Colonic mucosa (tissue), 4 donors: ENCODE measurements at regions not wholly inside any gene's neighbourhood (a gene's known extent, or its start where the extent isn't known, plus 50 kb on each side); places are given as distances from the start of the nearest gene placed in this dataset.

Source experiments
- DNase-seq: peaks from one replicate; pipeline ENCODE4 v3.0.0-alpha.2; 2020
- H3K27ac ChIP-seq: fragments of 200-600 bp; one replicate; pipeline ENCODE4 v1.8.0; 2021
- H3K27me3 ChIP-seq: fragments of 200-600 bp; one replicate; pipeline ENCODE4 v1.8.0; 2021
- H3K36me3 ChIP-seq: fragments of 200-600 bp; one replicate; pipeline ENCODE4 v1.8.0; 2021
- H3K4me1 ChIP-seq: fragments of 200-600 bp; one replicate; pipeline ENCODE4 v1.8.0; 2021; ENCODE audit warnings: mild to moderate bottlenecking
- H3K4me3 ChIP-seq: fragments of 200-600 bp; one replicate; pipeline ENCODE4 v1.8.0; 2021
- H3K9ac ChIP-seq, 2 donors: one replicate each; pipeline ENCODE4 v1.7.0; 2013; ENCODE audit warnings: control low read depth in 2 of 2, low read depth in 2 of 2, low read length in 2 of 2
- H3K9me3 ChIP-seq: fragments of 200-600 bp; one replicate; pipeline ENCODE4 v1.8.0; 2021
- intact Hi-C: fragments of 100-400 bp; cut with DNase I; formaldehyde crosslinking; loops from one replicate; pipeline ENCODE4 v1.14.1; 2022
- TF ChIP-seq, protein P1 (sequence below): fragments of 200-600 bp; IDR thresholded peaks from one replicate; pipeline ENCODE4 v1.8.0; 2022; ENCODE audit warnings: antibody characterized with exemption, mild to moderate bottlenecking
- donor health status: healthy.
- donor health status: DM: no; HTN: no; CAD: no.
- donor health status: DM: no; HTN: no; CAD: no.

DNA sequence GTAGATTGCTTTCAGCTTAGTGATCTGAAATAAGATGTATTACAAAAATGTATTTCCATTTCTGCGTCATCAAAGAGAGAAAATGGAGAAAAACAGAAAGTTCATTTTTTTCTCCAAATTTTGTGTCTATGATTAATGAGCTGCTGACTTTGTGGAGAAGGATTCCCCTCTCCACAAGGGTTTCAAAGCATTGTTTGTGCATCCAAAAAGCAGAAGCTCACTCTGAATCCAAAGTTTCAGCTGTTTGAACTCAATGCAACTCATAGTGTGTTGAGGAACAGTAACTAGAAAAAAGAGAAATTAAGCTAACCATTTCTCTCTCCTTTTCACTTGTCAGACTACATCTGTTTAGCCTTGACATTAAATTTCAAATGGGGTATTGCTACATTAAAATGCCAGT lies 62.9 kb upstream of the SLC7A11 start:
- no peak overlapping the region for H3K4me3 ChIP-seq
- H3K9ac ChIP-seq, result no peak overlapping the region
- H3K4me1 ChIP-seq, result no peaks in the 10 kb centered on the region
- DNase-seq, result no peak
- no peaks in the 10 kb centered on the region for H3K36me3 ChIP-seq
- no peaks in the 10 kb centered on the region for H3K9me3 ChIP-seq
- intact Hi-C loops, result no loop called here
- H3K27me3 ChIP-seq, result no peaks in the 10 kb centered on the region
- TF ChIP-seq, protein P1, sequence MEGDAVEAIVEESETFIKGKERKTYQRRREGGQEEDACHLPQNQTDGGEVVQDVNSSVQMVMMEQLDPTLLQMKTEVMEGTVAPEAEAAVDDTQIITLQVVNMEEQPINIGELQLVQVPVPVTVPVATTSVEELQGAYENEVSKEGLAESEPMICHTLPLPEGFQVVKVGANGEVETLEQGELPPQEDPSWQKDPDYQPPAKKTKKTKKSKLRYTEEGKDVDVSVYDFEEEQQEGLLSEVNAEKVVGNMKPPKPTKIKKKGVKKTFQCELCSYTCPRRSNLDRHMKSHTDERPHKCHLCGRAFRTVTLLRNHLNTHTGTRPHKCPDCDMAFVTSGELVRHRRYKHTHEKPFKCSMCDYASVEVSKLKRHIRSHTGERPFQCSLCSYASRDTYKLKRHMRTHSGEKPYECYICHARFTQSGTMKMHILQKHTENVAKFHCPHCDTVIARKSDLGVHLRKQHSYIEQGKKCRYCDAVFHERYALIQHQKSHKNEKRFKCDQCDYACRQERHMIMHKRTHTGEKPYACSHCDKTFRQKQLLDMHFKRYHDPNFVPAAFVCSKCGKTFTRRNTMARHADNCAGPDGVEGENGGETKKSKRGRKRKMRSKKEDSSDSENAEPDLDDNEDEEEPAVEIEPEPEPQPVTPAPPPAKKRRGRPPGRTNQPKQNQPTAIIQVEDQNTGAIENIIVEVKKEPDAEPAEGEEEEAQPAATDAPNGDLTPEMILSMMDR, result no peak
- no peak overlapping the region for H3K27ac ChIP-seq

DNA sequence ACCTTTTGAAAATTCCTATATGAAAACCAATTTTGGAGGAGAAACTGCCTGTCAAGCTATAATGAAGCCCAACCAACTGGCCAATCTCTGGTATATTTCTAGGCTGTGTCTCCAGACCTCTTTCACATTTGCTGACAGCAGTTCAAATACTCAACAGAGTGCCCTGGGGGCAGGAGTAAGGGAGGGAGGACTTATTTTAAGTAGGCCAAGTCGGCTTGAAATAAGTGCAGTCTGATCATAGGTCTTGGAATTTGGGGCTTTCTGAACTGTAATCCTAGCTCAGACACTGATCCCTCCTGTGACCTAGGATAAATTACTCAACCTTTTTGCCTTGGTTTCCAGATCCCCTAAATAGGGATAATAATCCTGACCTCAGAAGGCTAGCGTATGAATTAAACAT lies 59.4 kb upstream of the SLC7A11 start:
- Histone ChIP-seq H3K4me3 (no peak overlapping the region), H3K27me3 (no peaks in the 10 kb centered on the region), H3K4me1 (no peaks in the 10 kb centered on the region), H3K9ac (no peak overlapping the region), H3K27ac (no peak overlapping the region), H3K36me3 (no peaks in the 10 kb centered on the region), H3K9me3 (no peaks in the 10 kb centered on the region)
- intact Hi-C loops, result no loop called here
- TF ChIP-seq, protein P1, result no peak
- no peak for DNase-seq

DNA sequence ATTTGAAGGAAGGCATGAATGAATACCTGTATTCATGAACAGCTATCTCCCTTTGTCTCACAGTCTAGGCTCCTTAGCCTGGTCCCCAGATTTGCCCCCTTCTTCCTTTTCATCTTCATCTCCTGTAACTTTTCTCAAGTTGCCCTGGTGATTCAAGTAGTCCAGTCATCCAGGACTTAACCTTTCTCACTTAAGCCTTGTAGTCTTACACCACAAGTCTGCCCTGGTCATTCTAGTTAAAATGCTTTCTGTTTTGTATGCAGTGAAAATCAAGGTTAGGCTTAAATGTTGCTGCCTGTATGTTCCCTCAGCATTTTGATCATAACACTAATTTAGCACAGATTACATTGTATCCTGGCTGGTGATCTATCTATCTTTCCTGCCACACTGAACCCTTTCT lies 58.5 kb upstream of the SLC7A11 start:
- intact Hi-C loops, result no loop called here
- Histone ChIP-seq H3K27me3 (no peaks in the 10 kb centered on the region), H3K9ac (no peak overlapping the region), H3K27ac (no peak overlapping the region), H3K36me3 (no peaks in the 10 kb centered on the region), H3K4me3 (no peak overlapping the region), H3K9me3 (no peaks in the 10 kb centered on the region), H3K4me1 (no peaks in the 10 kb centered on the region)
- TF ChIP-seq, protein P1, result no peak
- no peak for DNase-seq

DNA sequence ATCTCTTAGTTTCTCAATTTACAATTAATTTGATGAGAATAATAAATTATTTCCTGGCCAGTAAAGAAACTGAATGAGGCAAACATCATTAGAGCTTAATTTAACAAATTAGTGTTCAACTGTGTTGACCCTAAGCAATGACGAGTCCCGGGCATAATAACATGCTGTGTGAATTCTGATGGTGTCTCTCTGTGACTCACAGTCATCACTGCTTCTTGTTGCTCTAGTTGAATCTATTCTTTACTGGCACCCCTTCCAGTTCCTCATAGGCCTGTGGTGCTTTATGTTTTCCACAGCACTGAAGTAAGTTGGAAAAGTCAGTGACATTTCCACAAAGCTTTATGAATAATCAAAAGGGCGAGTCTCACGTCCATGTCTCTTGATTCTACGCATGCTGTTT lies 57.7 kb upstream of the SLC7A11 start:
- no peaks in the 10 kb centered on the region for H3K9me3 ChIP-seq
- no peak overlapping the region for H3K27ac ChIP-seq
- no peaks in the 10 kb centered on the region for H3K27me3 ChIP-seq
- TF ChIP-seq, protein P1, result no peak
- DNase-seq, result no peak
- no peak overlapping the region for H3K9ac ChIP-seq
- no peaks in the 10 kb centered on the region for H3K4me1 ChIP-seq
- no peaks in the 10 kb centered on the region for H3K36me3 ChIP-seq
- intact Hi-C loops, result no loop called here
- H3K4me3 ChIP-seq, result no peak overlapping the region

DNA sequence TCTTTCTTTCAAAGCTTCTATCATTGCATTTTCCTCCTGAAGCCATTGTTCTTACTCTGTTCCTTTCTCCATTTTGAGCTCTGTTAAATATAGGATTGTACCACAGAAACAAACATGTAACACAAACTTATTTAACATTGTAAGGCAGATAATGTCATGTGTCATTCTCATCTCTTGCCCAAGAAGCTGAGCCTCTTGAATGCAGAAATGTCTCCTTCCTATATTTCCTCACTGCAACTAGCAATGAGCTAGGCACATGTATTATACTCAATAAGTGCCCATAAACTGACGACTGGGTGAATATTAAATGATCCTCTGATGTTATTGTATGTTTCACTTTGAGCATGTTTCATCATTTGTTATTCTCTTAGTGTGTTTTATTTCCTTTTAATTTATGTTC lies 56.7 kb upstream of the SLC7A11 start:
- TF ChIP-seq, protein P1, result no peak
- no peak overlapping the region for H3K27ac ChIP-seq
- H3K36me3 ChIP-seq, result no peaks in the 10 kb centered on the region
- H3K4me3 ChIP-seq, result no peak overlapping the region
- no peak for DNase-seq
- H3K9me3 ChIP-seq, result no peaks in the 10 kb centered on the region
- no peak overlapping the region for H3K9ac ChIP-seq
- intact Hi-C loops, result no loop called here
- no peaks in the 10 kb centered on the region for H3K4me1 ChIP-seq
- H3K27me3 ChIP-seq, result no peaks in the 10 kb centered on the region

DNA sequence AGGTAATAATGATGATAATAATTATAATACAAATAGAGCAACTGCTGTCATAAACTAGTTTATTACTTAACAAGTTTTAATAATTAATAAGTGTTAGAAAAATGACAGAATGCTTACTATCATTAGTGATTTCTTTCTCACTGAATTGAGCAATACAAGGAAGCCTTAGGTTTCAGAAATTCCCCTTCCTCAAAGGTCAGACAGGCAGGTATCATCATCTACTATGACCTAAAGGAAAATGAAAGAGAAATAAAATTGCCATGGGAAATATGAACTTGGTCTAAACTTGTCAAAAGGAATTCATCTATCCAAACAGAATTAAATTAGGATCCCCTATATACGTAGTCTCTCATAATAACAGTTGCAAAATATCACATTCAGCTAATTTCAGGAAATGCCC lies 56.3 kb upstream of the SLC7A11 start:
- intact Hi-C loops, result no loop called here
- no peaks in the 10 kb centered on the region for H3K4me1 ChIP-seq
- no peak overlapping the region for H3K27ac ChIP-seq
- H3K36me3 ChIP-seq, result no peaks in the 10 kb centered on the region
- H3K4me3 ChIP-seq, result no peak overlapping the region
- no peak for DNase-seq
- H3K27me3 ChIP-seq, result no peaks in the 10 kb centered on the region
- H3K9ac ChIP-seq, result no peak overlapping the region
- H3K9me3 ChIP-seq, result no peaks in the 10 kb centered on the region
- TF ChIP-seq, protein P1, result no peak
